ENCODE measurements at regions not wholly inside any gene's neighbourhood (a gene's known extent, or its start where the extent isn't known, plus 50 kb on each side); places are given as distances from the start of the nearest gene placed in this dataset.

DNA sequence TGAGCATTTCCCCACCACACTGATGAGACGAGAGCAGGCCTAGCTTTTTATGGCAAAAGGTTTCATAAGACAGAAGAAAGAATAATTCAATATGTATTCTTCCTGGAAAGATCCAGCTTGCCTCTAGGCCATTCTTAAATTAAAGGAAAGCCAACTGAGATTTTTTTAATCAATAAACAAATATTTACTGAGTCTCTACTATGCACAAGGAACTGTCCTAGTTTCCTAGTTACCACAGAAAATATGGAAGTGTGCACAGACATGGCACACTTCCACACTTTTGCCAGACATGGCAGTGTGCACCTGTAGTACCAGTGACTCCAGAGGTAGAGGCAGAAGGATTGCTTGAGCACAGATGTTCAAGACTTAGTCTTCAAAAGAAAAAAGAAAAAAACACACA lies 281.0 kb downstream of the CETN3 start:
- peak; percentile 7 for DNase-seq

DNA sequence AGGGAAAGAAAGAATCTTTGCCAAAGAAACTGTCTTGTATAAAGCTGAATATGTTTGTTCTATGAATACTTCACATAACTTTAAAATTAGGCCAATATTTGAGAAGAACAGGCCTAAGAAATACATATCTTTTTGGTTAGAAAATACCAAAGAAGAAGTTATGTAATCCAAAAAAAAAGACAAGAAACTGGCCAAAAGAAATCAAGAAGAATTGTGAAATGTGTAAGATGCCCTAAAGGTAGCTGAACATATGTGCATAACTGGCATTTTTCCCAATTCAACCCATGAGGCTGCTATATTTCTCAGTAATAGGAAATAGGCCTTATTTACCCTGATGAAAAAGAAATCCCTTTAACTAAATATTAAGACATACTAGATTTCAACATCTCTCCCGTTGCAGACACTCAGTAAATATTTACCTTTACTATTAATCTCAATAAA lies 290.0 kb downstream of the CETN3 start:
- no peak for DNase-seq

DNA sequence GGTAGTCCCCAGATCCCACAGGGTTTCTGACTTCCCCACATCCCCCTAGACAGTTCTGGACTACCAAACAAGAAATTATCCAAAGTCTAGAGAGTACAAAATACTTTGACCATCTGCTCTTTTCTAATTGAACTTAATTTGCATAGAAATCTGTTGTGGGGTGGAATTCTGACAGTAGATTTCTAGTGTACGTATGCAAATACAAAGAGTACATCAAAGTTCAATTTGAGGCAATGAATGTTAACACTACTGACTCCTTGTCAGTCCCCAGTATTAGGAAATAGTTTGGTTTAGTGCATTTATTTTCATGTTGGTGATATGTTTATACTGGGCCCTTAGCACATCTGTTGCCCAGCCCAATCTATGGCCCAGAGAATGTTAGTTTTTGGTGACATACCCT lies 292.6 kb downstream of the CETN3 start:
- no peak for DNase-seq

DNA sequence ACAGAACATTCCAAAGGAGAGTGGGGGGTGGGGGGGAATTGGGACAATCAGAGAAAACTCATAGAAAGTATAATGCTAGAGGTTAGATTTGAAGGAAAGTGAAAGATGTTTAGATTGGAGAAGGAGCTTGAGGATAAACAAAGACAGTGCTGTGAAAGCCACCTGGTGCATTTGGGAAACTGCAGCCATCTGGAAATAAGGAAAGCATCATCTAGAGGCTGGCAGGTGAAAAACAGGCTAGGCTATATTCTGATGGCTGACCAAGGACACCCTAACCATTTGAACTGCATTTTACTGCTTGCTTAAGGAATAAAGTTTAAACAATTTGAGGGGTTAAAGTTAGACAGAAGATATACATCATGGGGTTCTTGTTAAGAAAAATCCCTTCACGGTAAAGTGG lies 296.4 kb downstream of the CETN3 start:
- DNase-seq: peak; percentile 14

DNA sequence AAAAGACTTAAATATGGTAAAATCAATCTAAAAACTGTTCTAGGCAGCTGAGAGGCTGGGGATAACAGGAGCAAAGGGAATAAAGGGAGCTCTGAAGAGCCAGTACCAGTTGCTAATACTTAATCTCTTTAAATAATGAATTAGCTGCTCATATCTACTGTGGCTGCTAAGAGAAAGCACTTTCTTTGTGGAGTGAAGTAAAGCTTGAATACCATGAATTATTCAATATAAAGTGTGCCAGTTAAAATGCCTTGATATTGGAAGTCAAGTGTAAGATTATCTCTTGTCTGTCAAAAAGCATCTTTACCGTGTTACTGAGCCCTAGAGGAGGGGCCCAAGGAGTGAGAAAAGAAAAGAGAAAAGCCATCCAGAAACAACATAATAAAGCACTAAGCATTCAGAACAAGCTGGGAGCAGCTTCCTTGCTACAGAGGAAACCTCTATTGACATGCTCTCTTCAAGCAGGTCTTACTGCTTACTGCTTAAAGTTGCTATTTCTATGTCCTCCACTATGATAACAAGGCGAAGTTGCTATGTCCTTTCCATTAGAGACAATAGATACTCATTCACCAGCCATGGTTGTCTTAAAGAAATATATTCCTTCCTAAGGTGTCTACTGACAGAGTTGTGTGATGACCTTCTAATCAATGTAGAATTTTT lies 297.4 kb downstream of the CETN3 start:
- DNase-seq: no peak

DNA sequence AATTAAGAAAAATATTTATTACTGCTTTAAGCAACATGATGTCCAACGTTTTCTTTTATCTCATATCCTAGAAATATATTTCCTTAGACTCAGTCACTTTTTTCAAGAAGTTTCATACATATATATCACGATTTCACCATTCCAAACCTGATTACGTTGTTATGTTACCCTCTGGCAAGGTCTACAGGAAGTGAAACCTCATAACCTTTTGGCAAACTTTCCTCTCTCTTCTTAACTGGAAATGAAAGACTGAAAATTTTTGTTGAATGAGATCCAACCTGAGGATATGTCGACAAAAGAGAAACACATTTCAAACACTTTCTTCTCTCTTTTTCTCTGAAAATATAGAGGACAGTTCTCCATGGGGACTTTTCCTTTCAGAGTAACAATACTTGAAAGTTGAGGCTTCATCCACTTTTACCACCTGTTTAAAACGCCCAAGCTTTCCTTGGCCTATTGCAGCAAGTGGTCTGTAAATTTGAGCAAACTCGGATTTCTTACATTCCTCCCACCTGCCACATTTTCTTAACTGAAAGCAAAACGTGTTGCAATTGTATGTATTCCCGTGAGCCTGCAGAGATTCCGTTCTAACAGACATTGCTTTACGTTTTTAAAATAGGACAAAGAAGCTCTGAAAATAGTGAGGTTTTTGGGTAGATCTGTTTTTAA lies 298.1 kb downstream of the CETN3 start:
- no peak for DNase-seq

DNA sequence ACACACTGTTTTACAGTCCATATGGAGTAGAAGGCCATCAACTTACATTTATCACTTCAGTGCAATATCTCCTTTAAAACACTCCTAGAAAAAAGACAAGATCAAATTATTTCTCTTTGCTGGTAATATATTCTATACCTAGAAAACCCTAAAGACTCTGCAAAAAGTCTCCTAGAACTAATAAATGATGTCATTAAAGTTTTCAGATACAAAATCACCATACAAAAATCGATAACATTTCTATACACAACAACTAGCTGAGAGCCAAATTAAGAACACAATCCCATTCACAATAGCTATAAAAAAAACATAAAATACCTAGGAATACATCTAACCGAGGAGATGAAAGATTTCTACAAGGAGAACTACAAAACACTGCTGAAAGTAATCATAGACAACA lies 300.3 kb downstream of the CETN3 start:
- no peak for DNase-seq

DNA sequence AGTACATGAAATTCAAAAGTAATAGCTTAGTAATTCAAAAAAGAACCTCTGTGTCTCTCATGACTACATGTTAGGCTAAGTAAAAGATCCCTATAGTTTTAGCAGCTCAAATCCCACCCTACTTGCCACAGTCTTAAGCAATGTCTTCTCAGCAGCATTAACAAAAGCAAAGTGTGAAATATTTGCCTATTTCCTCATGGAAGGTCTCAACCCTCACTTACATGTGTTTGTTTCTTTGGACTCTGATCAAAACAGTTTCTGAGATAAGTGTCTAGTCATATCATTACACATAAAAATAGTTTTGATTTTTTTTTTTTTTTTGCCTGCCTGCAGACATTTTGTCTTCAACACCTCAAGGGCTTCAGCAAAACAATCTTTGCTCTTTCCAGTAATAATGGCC lies 310.5 kb downstream of the CETN3 start:
- DNase-seq: peak; percentile 4

DNA sequence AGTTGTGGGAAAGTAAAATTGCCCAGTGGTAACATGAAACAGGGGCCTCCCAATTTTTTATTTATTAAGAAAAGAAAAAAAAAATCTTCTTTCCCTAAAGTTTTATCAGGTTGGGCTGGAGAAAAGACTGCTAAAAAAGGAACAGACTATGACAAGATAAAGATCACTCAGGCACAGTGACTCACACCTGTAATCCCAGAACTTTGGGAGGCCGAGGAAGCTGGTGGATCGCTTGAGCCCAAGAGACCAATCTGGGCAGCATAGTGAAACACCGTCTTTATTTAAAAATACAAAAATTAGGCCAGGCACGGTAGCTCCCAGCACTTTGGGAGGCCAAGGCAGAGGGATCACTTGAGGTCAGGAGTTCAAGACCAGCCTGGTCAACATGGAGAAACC lies 312.5 kb downstream of the CETN3 start:
- no peak for DNase-seq

DNA sequence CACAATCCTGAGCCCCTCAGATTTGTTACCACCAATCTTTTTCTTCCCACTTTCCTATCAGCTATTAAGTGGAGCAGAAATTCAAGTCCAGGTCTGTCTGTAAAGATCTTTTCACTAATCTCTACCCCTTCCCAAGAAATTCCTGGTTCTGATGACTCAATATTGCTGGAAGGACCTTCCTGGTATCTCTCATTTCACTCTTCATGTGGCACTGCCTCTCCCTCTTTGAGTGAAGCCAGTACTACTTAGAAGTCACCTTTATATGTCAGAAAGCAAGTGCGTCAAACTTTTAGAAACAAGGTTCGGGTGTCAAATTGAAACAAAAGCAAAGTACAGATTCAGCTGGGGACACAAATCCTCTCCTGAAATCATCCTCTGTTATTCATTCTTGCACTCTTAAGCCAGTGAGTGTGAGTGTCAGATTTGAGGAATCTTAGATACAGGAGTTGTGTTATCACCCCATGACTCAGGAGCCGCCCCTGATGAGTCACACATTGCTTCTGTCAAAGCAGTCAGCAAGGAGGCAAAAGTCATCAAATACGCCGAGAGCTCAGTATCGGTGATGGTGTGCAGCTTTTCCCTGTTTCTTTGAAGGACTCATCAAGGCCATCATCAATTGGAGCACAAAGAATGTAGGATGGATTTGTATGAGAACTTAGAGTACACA lies 313.0 kb downstream of the CETN3 start:
- peak; percentile 38 for DNase-seq

DNA sequence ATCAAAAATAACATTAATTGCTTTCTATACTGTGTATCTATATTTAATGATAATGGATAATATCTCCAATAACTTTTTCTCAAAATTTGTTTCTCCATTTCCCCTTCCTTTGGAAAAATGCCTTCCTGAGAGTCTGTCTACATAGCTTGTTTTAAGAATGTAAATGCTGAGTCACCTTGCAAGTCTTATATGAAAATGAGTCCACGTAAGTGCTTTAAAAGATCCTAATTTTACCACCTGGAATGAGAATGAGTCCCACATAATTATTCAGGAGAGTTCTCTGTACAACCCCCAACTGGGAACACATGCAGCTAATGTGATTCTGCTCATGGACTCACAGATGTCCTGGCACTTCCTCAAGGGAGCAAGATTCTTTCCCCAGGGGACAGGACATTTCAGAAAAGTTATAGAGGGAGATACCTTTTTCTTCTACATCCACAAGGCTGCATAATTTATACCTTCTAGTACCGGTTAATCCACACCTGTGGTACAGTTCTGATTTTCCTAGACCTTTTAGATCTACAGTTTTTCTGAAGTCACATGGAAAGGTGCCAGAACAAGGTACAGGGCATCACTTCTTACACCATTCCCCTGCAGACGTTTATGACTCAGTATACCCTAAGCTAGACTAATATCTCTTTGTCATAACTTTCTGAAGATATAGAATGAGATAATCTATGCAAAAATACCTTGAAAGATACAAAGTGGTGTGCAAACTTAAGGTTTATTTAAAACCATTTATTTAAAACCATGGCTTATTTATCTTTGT lies 314.1 kb downstream of the CETN3 start:
- DNase-seq: no peak

DNA sequence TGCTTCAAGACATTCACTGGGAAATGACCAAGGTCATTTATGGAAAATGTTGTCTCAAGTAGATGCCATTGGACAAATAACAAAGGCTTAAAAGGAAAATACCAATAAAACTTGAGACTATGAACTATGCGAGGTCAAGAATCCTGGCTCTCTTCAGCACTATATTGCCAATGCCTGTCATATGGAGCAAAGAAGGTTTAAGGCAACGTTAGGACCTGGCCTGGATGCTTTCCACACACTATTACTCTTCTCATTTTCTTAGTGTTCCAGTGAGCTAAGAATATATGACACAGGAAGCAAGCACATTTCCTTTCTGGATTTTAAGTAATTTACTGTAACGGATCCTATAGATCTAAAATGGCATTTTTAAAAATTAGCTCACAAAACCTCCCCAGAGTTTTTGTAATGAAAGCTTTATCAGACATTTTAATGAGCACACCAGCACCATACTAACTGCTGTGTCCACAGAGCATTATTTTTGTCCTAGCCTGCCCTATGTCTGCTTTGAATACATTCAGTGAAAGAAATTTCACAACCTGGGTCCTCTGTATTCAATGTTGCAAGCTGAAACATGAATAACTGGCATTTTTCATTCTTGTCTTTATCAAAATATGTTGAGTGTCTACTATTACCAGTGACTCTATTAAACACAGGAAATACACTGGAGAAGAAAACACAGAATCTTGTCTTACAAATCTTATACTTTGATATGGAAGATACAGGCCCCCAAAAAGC lies 315.6 kb downstream of the CETN3 start:
- no peak for DNase-seq

DNA sequence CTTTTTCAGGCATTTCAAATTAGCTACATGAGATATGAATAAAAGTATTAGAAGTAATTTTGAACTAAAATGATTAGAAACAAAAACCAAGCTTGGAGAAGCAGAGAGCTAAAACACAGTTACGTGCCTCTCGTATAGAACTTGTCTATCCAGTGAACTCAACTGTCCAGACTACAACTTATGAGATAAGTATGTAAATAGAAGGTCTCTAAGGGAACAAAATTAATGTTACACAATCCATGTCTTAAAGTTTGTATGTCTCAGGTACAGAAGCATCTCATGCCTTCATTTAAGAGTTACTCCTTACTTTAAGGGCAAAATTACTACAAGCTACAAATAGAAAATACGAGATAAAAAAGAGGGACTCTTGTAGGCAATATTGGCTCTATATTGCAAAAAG lies 316.8 kb downstream of the CETN3 start:
- no peak for DNase-seq

DNA sequence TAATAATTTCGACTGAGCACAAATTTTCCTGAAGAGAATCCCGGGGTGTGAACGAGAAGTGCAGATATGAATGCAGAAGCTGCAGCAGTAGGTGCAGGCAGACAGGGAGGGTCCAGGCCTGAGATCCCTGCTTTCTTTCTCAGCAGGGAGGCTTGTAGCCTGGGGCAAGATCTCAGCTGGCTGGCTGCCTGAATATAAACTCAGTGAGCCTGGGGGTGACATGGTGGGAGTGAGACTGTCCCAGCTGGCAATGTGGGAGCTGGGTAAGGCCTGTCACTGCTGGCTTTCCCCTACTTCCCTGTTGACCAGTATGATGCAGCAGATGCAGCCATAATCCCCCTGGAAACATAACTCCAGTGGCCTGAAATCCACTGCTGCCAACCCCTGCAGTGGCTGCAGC lies 325.2 kb downstream of the CETN3 start:
- DNase-seq: no peak

DNA sequence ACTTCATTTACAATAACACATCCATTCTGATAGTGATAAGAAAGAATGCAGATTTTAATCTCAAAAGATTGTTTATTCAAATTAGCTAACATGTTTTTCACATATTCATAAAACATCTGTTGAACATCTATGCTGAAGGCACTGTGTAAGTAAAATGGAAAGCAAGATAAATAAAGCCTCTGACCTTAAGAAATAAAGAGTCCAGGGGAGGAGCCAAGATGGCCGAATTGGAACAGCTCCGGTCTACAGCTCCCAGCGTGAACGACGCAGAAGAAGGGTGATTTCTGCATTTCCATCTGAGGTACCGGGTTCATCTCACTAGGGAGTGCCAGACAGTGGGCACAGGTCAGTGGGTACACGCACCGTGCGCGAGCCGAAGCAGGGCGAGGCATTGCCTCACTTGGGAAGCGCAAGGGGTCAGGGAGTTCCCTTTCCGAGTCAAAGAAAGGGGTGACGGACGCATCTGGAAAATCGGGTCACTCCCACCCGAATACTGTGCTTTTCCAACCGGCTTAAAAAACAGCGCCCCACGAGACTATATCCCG lies 336.5 kb downstream of the CETN3 start:
- peak; percentile 58 for DNase-seq

DNA sequence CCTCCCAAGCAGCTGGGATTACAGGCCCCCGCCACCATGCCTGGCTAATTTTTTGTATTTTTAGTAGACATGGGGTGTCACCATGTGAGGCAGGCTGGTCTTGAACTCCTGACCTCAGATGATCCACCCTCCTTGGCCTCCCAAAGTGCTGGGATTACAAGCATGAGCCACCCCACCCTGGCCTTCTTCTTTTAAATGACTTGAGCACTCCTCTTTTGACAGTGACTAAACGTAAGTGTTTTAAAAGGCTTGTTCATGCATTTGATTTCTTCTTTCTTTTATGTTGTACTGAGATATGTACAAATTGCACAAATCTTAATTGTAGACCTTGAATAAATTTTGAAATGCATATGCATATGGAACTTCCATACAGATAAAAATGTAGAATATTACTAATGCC lies 337.9 kb downstream of the CETN3 start:
- DNase-seq: no peak

DNA sequence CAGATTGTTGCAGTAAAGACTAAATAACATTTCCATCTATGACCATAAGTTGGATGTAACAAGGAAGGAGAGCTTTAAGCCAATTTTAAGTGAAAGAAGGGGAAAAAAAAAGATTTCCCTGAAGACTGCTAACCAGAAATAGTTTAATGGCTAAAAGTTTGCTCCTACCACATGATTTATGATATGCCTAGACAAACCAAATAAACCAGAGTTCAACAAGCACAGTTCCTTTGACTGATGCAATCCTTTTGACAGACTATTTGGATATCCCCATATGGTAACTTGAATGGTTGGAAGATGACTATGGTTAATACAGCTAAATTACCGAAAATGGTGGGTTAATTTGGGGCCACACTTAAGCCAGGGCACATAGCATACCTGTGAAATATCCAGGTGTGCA lies 338.5 kb downstream of the CETN3 start:
- DNase-seq: no peak

DNA sequence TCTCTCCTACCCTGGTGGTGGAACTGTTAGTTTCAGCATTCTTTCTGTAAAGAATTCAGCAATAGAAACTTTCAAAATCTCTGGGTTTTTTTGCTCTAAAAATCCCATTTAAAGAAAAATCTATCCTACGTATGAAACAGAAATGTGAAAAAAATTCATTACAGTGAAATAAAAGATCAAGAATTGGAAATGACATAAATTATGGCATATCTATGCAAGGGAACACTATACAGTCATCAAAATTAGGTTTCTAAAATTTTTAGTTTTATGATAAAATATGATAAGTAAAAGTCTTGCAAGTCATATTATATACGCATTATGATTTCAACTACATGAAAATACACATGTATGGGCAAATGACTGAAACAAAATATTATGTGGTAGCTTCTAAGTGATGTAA lies 342.6 kb downstream of the CETN3 start:
- no peak for DNase-seq

DNA sequence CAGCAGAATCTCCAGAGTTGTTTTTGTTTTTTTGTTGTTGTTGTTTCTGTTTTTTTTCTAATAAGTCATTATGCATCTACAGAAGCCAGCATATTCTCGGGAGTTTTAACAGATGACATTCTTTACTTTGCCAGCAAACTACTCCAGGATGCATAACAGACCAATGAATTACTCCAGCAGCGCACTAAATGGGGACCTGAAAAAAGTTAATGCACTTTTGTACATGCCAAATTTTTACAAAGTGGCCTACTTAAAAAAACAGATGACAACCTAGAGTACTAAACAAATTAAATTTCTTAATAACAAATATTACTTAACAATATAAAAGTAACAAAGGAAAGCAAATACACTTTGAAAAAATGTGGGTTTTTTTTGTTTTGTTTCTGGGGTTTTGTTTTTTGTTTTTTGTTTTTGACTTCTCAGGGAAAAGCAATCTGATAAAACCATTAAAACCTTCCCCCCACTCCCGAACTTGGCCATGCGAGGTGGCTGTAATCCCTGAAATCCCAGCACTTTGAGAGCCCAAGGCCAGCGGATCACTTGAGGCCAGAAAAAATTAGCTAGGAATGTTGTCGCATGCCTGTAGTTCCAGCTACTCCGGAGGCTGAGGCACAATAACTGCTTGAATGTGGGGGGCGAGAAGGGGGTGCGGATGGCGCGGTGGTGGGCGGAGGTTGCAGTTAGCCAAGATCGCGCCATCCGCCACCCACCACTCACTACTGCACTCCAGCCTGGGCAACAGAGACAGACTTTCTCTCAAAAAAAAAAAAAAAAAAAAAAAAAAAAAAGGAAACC lies 352.4 kb downstream of the CETN3 start:
- DNase-seq: no peak

DNA sequence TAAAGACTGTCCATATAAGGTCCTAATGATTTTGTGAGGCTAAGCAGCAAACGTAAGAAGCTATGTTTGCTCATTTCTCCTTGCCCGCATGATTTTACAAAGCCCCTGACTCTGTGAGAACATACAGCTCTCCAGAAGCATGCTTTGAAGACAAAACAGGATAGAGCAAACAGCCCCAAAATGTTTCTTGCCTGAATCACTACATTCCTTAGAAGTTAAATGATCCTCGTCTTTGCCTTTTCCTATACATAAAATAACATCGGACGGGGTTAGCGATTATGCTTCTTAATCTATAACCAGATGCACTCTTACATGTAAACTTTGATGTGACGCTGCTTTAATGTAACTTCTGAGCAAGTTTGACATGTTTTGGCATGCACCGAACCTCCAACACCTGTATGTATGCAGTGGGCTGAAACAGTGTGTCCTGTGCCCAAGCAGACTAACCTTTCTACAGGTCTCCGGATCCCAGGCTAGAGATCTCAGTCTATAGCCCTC lies 353.7 kb downstream of the CETN3 start:
- DNase-seq: peak; percentile 47

DNA sequence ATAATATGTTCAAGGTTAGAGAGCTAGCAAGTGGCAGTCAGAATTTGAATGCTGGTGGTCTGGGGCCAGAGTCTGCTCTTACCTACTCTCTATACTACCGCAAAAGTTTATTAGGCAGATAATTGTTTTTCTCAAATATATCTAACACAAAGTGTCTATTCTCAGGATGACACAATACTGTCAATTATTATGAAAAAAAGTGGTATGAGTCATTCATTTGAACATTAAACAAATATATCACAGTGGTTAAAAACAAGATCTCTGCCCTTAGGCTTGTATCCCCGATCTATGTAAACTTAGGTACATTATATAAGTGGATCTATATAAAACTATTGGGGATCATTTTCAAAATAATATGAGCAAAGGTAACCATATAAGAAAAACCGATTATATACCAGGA lies 354.9 kb downstream of the CETN3 start:
- peak; percentile 49 for DNase-seq

DNA sequence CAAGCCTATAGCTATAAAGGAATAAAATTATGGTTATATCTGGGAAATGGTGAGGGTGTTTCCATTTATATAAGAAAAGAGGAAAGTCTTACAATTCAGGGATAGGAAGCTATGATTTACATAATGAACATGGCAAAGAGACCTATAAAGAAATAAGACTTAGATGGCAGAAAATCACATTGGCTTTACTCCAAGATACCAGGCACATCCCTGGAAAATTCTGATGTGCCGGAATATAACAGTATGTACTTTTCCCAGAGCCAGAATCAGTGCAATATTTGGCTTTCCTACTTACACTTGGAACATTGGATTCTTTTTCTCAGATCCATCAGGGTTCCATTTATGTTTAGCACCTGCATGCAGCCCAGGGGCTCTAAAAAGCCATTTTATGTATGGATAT lies 357.8 kb downstream of the CETN3 start:
- no peak for DNase-seq
